H1 (cell line): ENCODE measurements at regions not wholly inside any gene's neighbourhood (a gene's known extent, or its start where the extent isn't known, plus 50 kb on each side); places are given as distances from the start of the nearest gene placed in this dataset.

Experiments used
- CTCF ChIA-PET: fragments of 300-600 bp; sonication (Branson Sonifier 250); formaldehyde crosslinking; loops from one replicate; lab custom pipeline; 2021; ENCODE audit not compliant: partially characterized antibody; lab: Charles Lee
- POLR2A ChIA-PET: fragments of 300-600 bp; sonication (Branson Sonifier 250); formaldehyde crosslinking; loops from one replicate; lab custom pipeline; 2021; ENCODE audit warnings: inconsistent platforms; ENCODE audit not compliant: partially characterized antibody; lab: Charles Lee
- DNase-seq, 2 experiments: peaks; one replicate each; pipeline versions ENCODE4 v3.0.0 to v3.0.0-alpha.2; 2010 to 2022; ENCODE audit warnings: low spot score in 2 of 2, low read depth in 1 of 2, mixed read lengths in 1 of 2
- FAIRE-seq: peaks from 2 replicates; lab custom pipeline; 2011; peaks lifted over from hg19 to GRCh38; lab: Jason Lieb, UNC
- H2AFZ ChIP-seq: 2 replicates; pipeline ENCODE4 v1.8.1; 2012; ENCODE audit warnings: low read length, inconsistent platforms
- H2AK5ac ChIP-seq: 2 replicates; pipeline ENCODE4 v1.6.1; 2013; ENCODE audit warnings: low read depth, low read length
- H2BK120ac ChIP-seq: replicated peaks from 2 replicates; pipeline ENCODE3; 2013; ENCODE audit warnings: low read depth, low read length, inconsistent platforms
- H2BK12ac ChIP-seq: 2 replicates; pipeline ENCODE4 v1.6.1; 2013; ENCODE audit warnings: low read depth, low read length
- H2BK15ac ChIP-seq: 2 replicates; pipeline ENCODE4 v1.6.1; 2013; ENCODE audit warnings: low read length
- H2BK20ac ChIP-seq: 2 replicates; pipeline ENCODE4 v1.6.1; 2013; ENCODE audit warnings: low read length
- H2BK5ac ChIP-seq: 2 replicates; pipeline ENCODE4 v1.6.1; 2013; ENCODE audit warnings: low read depth, low read length
- H3K14ac ChIP-seq: 2 replicates; pipeline ENCODE4 v1.6.1; 2013; ENCODE audit warnings: inconsistent platforms; ENCODE audit not compliant: insufficient read length
- H3K18ac ChIP-seq: 2 replicates; pipeline ENCODE4 v1.6.1; 2013; ENCODE audit warnings: low read length; ENCODE audit errors: extremely low read depth
- H3K23ac ChIP-seq: 2 replicates; pipeline ENCODE4 v1.6.1; 2013; ENCODE audit warnings: inconsistent platforms; ENCODE audit not compliant: insufficient read length
- H3K23me2 ChIP-seq: 2 replicates; pipeline ENCODE4 v1.6.1; 2013; ENCODE audit warnings: low read depth, low read length
- H3K27ac ChIP-seq: 2 replicates; pipeline ENCODE4 v1.6.1; 2011; ENCODE audit warnings: low read depth, low read length, inconsistent platforms
- H3K27me3 ChIP-seq, 4 experiments: replicated peaks in 1 of 4; 1 replicate in 1 of 4; 2 replicates in 3 of 4; pipeline versions ENCODE4 v1.6.1 to v1.8.1; 2011 to 2013; ENCODE audit warnings: low read length in 3 of 4, mild to moderate bottlenecking in 3 of 4, inconsistent platforms in 2 of 4, mixed read lengths in 2 of 4, moderate library complexity in 1 of 4; ENCODE audit not compliant: control insufficient read depth in 3 of 4, insufficient read depth in 3 of 4; ENCODE audit errors: extremely low read depth in 1 of 4
- H3K36me3 ChIP-seq, 4 experiments: 2 replicates each; pipeline versions ENCODE4 v1.6.1 to v1.8.1; 2011 to 2013; ENCODE audit warnings: mild to moderate bottlenecking in 4 of 4, low read length in 3 of 4, moderate library complexity in 2 of 4, control low read depth in 1 of 4, inconsistent platforms in 1 of 4; ENCODE audit not compliant: insufficient read depth in 4 of 4, control insufficient read depth in 2 of 4
- H3K4ac ChIP-seq: replicated peaks from 2 replicates; pipeline ENCODE3; 2013; ENCODE audit warnings: low read length, low read depth, mixed read lengths, inconsistent platforms; ENCODE audit not compliant: insufficient read length
- H3K4me1 ChIP-seq, 4 experiments: replicated peaks in 1 of 4; 1 replicate in 1 of 4; 2 replicates in 3 of 4; pipeline versions ENCODE4 v1.6.1 to v1.8.1; 2011 to 2013; ENCODE audit warnings: low read length in 3 of 4, inconsistent platforms in 2 of 4, mixed read lengths in 1 of 4; ENCODE audit not compliant: insufficient read depth in 4 of 4, control insufficient read depth in 3 of 4
- H3K4me2 ChIP-seq, 2 experiments: 2 replicates each; pipeline versions ENCODE4 v1.6.1 to v1.8.1; 2011 to 2013; ENCODE audit warnings: low read depth in 2 of 2, low read length in 2 of 2, control low read depth in 1 of 2, inconsistent platforms in 1 of 2, mild to moderate bottlenecking in 1 of 2; ENCODE audit not compliant: insufficient read depth in 1 of 2
- H3K4me3 ChIP-seq, 4 experiments: fragments of 200-600, 300-600 bp in 1 of 4; sonication (generic), shearing (Covaris generic), sonication (Bioruptor Twin) in 1 of 4; 2 replicates each; pipeline versions ENCODE4 v1.5.1 to v1.8.1; 2011 to 2016; ENCODE audit warnings: low read length in 4 of 4, low read depth in 3 of 4, control low read depth in 2 of 4, inconsistent platforms in 2 of 4, mild to moderate bottlenecking in 2 of 4, mixed read lengths in 1 of 4, moderate library complexity in 1 of 4; ENCODE audit not compliant: insufficient read depth in 2 of 4; ENCODE audit errors: extremely low read depth in 1 of 4
- H3K56ac ChIP-seq: replicated peaks from 2 replicates; pipeline ENCODE3; 2013; ENCODE audit warnings: low read depth, mild to moderate bottlenecking, mixed read lengths, low read length, inconsistent platforms; ENCODE audit not compliant: insufficient read length
- H3K79me1 ChIP-seq: 2 replicates; pipeline ENCODE4 v1.6.1; 2013; ENCODE audit warnings: low read depth, low read length, control low read depth
- H3K79me2 ChIP-seq, 2 experiments: 2 replicates each; pipeline versions ENCODE4 v1.6.1 to v1.8.1; 2012 to 2013; ENCODE audit warnings: low read length in 2 of 2, mild to moderate bottlenecking in 2 of 2, inconsistent platforms in 1 of 2; ENCODE audit not compliant: insufficient read depth in 2 of 2, control insufficient read depth in 1 of 2
- H3K9ac ChIP-seq, 4 experiments: replicated peaks in 1 of 4; 1 replicate in 1 of 4; 2 replicates in 3 of 4; pipeline versions ENCODE4 v1.6.1 to v1.8.1; 2011 to 2013; ENCODE audit warnings: low read depth in 3 of 4, low read length in 3 of 4, control low read depth in 2 of 4, mild to moderate bottlenecking in 2 of 4, moderate library complexity in 2 of 4, inconsistent platforms in 1 of 4; ENCODE audit errors: extremely low read depth in 1 of 4
- H3K9me3 ChIP-seq, 2 experiments: 2 replicates each; pipeline versions ENCODE4 v1.6.1 to v1.8.1; 2012 to 2013; ENCODE audit warnings: mild to moderate bottlenecking in 2 of 2, moderate library complexity in 2 of 2, control low read depth in 1 of 2, inconsistent platforms in 1 of 2, low read depth in 1 of 2, low read length in 1 of 2, mixed read lengths in 1 of 2; ENCODE audit not compliant: insufficient read depth in 2 of 2
- H4K20me1 ChIP-seq, 2 experiments: replicated peaks in 1 of 2; 2 replicates each; pipeline versions ENCODE3 to v1.8.1; 2011 to 2013; ENCODE audit warnings: inconsistent platforms in 2 of 2, low read length in 2 of 2, mild to moderate bottlenecking in 1 of 2; ENCODE audit not compliant: insufficient read depth in 2 of 2, control insufficient read depth in 1 of 2
- H4K5ac ChIP-seq: 2 replicates; pipeline ENCODE4 v1.6.1; 2013; ENCODE audit warnings: low read length, low read depth, mixed read lengths, inconsistent platforms; ENCODE audit not compliant: insufficient read length
- H4K8ac ChIP-seq: 2 replicates; pipeline ENCODE4 v1.8.0; 2013; ENCODE audit warnings: mild to moderate bottlenecking, moderate library complexity, low read length, inconsistent platforms; ENCODE audit not compliant: insufficient read depth; ENCODE audit errors: extremely low read depth
- H4K91ac ChIP-seq: replicated peaks from 2 replicates; pipeline ENCODE3; 2013; ENCODE audit warnings: low read length, mixed read lengths, inconsistent platforms; ENCODE audit not compliant: insufficient read length
- BCL11A ChIP-seq, 2 experiments: IDR thresholded peaks; one replicate each; pipeline ENCODE4 v1.6.1; 2011; ENCODE audit warnings: low read depth in 2 of 2, low read length in 2 of 2, mild to moderate bottlenecking in 2 of 2
- CHD1 ChIP-seq: IDR thresholded peaks from 2 replicates; pipeline ENCODE4 v1.6.1; 2012; ENCODE audit warnings: low read depth, low read length, improper control_type of control experiment
- FOSL1 ChIP-seq: IDR thresholded peaks from 2 replicates; pipeline ENCODE4 v1.6.1; 2011; ENCODE audit warnings: mild to moderate bottlenecking, low read depth, low read length, moderate library complexity; ENCODE audit not compliant: insufficient read depth
- KDM1A ChIP-seq: fragments of 200-600, 300-600 bp; sonication (generic); IDR thresholded peaks from 2 replicates; pipeline ENCODE4 v1.7.1; 2016; ENCODE audit warnings: mild to moderate bottlenecking, low read length, borderline replicate concordance
- RFX5 ChIP-seq: IDR thresholded peaks from 2 replicates; pipeline ENCODE4 v1.6.1; 2011; ENCODE audit warnings: low read depth, low read length, improper control_type of control experiment, borderline replicate concordance
- SAP30 ChIP-seq: fragments of 300-600 bp; sonication (generic); IDR thresholded peaks from 2 replicates; pipeline ENCODE4 v1.7.1; 2012; ENCODE audit warnings: low read length, moderate library complexity, mild to moderate bottlenecking, inconsistent platforms; ENCODE audit not compliant: insufficient read depth, insufficient replicate concordance
- SIRT6 ChIP-seq: IDR thresholded peaks from one replicate; pipeline ENCODE4 v1.7.1; 2012; ENCODE audit warnings: low read length, inconsistent platforms
- WGBS, 2 experiments: shearing (Covaris generic) in 1 of 2; methylation state at CpG; one replicate each; pipeline versions ENCODE4 v1.1.6 to v1.1.7; 2013 to 2015; ENCODE audit warnings: low lambda C conversion rate in 2 of 2, mixed read lengths in 2 of 2, inconsistent platforms in 1 of 2, low coverage in 1 of 2, missing lambda C conversion rate in 1 of 2; ENCODE audit not compliant: insufficient replicate concordance in 2 of 2, insufficient coverage in 1 of 2, insufficient read length in 1 of 2; ENCODE audit errors: extremely low coverage in 1 of 2, missing lambda C conversion rate in 1 of 2; 5-methylcytosine and 5-hydroxymethylcytosine counted together

GRCh38 chr17:53046781-53047180 lies 775.9 kb upstream of the KIF2B start:
- Histone ChIP-seq H3K56ac (no peak overlapping the region), H2AK5ac (no peak overlapping the region), H4K8ac (no peak overlapping the region), H2BK15ac (no peak overlapping the region), H3K36me3 (no peaks in the 10 kb centered on the region; a peak in 1 of 8 replicates), H2AFZ (0 out of 2 replicates have a peak overlapping the region, but pooled peaks have one; percentile 22), H3K4me3 (no peak overlapping the region), H3K23ac (no peak overlapping the region), H3K79me2 (no peaks in the 10 kb centered on the region), H3K4ac (no peak overlapping the region), H3K9ac (no peak overlapping the region), H3K27me3 (no peaks in the 10 kb centered on the region), H4K91ac (no peak overlapping the region), H3K9me3 (no peaks in the 10 kb centered on the region), H3K18ac (no peak overlapping the region), H3K14ac (no peak overlapping the region), H3K23me2 (no peaks in the 10 kb centered on the region), H4K5ac (no peak overlapping the region), H3K79me1 (no peaks in the 10 kb centered on the region), H2BK12ac (no peak overlapping the region), H2BK120ac (no peak overlapping the region), H4K20me1 (no peaks in the 10 kb centered on the region), H3K4me2 (no peak overlapping the region), H2BK20ac (no peak overlapping the region), H3K4me1 (no peaks in the 10 kb centered on the region), H2BK5ac (no peak overlapping the region), H3K27ac (no peak overlapping the region)
- TF ChIP-seq SIRT6 (no peak), BCL11A (IDR thresholded peaks at IDR 0.05; ENCODE audit: low read depth in 2 of 2, low read length in 2 of 2) (no peak), FOSL1 (no peak), CHD1 (no peak), RFX5 (no peak), KDM1A (no peak), SAP30 (no peak)
- POLR2A ChIA-PET = no interaction called here
- WGBS, 2 experiments = 94% methylated on average over 2 of the region's 2 CpGs; no CpG with 5 or more reads in 1 of the 2 experiments
- CTCF ChIA-PET = no interaction called here
- no peak for DNase-seq
- FAIRE-seq = no peak
